ENCODE measurements at regions not wholly inside any gene's neighbourhood (a gene's known extent, or its start where the extent isn't known, plus 50 kb on each side); places are given as distances from the start of the nearest gene placed in this dataset.

DNA sequence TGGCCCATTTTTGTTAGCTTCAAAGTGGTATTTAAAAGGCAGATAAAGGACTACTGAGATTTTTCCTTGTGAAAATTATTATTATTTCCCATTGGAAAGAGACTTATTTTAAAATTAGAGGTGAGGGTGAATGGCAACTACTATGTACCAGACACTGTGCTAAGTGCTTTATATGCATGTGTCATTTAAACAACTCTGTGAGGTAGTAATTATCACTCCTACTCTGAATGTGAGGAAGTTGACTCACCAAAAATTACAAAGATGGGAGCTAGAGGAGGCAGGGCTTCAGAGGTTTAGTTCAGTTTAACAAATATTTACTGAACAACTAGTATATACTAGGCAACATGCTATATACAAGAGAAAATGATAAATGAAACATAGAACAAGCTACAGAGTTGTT, 78.2 kb downstream of the MSL3 start:
- no peak for DNase-seq
- H3K27ac Mint-ChIP-seq: no peak overlapping the region
- no peak overlapping the region for H3K4me3 Mint-ChIP-seq
- peaks cover 0 to 1% of the 10 kb centered on the region in 2 donors for H3K9me3 Mint-ChIP-seq
- peak; percentile 59 to 76 for ATAC-seq (replicated peaks in 1 of 2)
- no peaks in the 10 kb centered on the region for H3K4me1 Mint-ChIP-seq (ENCODE audit: low read depth)
- H3K36me3 Mint-ChIP-seq (ENCODE audit: insufficient read depth in 2 of 2): no peaks in the 10 kb centered on the region
- peaks cover 10% of the 10 kb centered on the region for H3K27me3 Mint-ChIP-seq (ENCODE audit: low read depth)

DNA sequence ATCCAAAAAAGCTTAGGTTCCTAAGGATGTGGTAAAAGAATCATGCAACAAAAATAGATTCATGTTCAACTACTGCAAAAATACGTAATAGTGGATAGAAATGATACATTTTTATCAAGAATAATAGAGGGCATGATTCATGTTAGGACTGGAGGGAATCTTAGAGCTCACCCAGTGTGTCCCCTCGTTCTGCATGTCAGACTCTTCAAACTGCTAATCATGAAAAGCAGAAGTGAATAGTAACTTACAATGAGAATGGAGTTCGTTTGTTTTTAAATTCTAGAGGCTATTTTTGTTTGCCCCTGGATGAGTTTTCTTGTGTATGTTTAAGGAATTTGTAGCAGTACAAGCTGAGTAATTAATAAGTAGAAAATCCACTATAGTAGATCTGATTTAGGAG, 79.4 kb downstream of the MSL3 start:
- Mint-ChIP-seq H3K27me3 (ENCODE audit: low read depth) (no peaks in the 10 kb centered on the region), H3K27ac (no peak overlapping the region), H3K4me1 (ENCODE audit: low read depth) (no peaks in the 10 kb centered on the region), H3K36me3 (ENCODE audit: insufficient read depth in 2 of 2) (no peaks in the 10 kb centered on the region), H3K9me3 (peaks cover 0 to 1% of the 10 kb centered on the region in 2 donors), H3K4me3 (no peak overlapping the region)
- no peak for DNase-seq
- no peak for ATAC-seq (replicated peaks in 1 of 2)

DNA sequence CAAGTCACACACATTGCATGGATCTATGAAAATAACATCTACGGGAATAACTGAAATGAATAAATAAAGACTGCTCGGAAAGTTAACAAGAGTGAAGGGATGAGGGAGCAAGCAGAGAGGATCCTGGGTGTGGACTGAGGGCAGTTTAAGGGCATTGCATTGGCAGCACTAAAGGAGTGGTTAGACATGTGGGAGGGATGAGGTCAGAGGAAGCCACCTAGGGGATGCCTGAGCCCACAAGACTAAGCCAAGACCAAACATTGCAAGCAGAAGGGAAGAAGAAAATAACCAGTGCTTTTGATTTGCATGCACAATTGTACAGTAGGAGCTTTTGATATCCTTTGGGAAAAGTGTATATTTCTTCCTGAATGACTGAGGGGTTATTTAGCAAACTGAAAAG, 106.1 kb downstream of the MSL3 start:
- no peak for DNase-seq
- Mint-ChIP-seq H3K27ac (no peak overlapping the region), H3K36me3 (ENCODE audit: insufficient read depth in 2 of 2) (no peaks in the 10 kb centered on the region), H3K4me3 (no peak overlapping the region), H3K27me3 (ENCODE audit: low read depth) (no peaks in the 10 kb centered on the region), H3K9me3 (no peaks in the 10 kb centered on the region), H3K4me1 (ENCODE audit: low read depth) (peaks cover 6% of the 10 kb centered on the region)
- ATAC-seq (replicated peaks in 1 of 2): no peak

DNA sequence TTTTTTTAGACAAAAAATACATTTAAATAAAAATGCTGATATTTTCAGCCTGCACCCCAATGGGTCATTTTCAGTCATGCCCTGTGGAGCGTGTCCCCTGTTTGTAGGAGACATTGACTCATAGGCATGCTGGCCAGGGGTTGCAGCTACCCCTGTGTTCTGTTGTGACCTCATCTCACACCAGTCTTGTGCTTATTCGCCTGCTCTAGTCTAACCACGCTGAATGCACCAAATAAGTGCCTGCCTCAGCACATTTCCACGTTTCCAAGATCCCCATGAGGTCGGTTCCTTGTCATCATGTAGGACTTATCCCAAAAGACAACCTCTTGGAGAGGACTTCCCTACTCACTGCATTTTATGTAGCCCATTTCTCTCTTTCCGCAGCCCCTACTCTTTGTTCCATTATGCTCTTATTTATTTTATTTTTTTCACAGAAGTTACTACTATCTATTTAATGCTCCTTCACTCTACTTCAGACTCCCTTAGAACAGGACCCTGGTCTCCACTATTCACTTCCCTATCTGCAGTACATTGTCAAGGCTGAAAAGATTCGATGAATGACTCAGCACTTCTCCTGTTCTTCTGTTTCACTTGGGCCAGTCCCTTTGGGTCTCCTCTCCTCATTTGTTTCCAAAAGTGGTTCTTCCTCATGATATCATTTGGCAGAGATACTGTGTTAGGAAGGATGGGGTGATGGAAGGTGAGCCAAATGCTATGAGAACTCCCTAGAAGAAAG, 109.7 kb downstream of the MSL3 start:
- Mint-ChIP-seq H3K36me3 (ENCODE audit: insufficient read depth in 2 of 2) (no peaks in the 10 kb centered on the region), H3K27me3 (ENCODE audit: low read depth) (peaks cover 5% of the 10 kb centered on the region), H3K27ac (no peak overlapping the region), H3K4me3 (no peak overlapping the region), H3K4me1 (ENCODE audit: low read depth) (peaks cover 6% of the 10 kb centered on the region), H3K9me3 (no peaks in the 10 kb centered on the region)
- DNase-seq (no peak), ATAC-seq (replicated peaks in 1 of 2) (no peak)

DNA sequence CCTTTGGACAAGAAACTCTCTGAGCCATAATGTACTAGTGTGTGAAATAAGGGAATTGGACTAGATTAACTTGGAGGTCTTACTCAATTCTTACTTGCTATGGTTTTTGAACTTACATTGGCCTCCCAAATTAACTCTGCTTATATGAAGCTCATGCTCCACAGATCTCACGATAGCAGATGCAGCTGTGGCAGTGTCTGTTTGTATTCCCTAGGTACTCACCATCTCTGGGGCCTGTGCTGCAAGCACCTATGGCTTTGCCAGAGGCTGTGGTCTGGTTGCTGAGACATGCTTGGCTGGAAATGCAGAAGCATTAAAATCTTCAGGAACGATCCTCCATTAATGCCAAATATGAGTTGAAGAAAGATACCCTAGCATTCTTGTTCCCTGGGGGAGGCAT, 112.8 kb downstream of the MSL3 start:
- no peaks in the 10 kb centered on the region for H3K4me1 Mint-ChIP-seq (ENCODE audit: low read depth)
- no peak for DNase-seq
- H3K36me3 Mint-ChIP-seq (ENCODE audit: insufficient read depth in 2 of 2): no peaks in the 10 kb centered on the region
- H3K9me3 Mint-ChIP-seq: no peaks in the 10 kb centered on the region
- H3K27ac Mint-ChIP-seq: no peak overlapping the region
- H3K4me3 Mint-ChIP-seq: no peak overlapping the region
- ATAC-seq (replicated peaks in 1 of 2): no peak
- H3K27me3 Mint-ChIP-seq (ENCODE audit: low read depth): peaks cover 5% of the 10 kb centered on the region

DNA sequence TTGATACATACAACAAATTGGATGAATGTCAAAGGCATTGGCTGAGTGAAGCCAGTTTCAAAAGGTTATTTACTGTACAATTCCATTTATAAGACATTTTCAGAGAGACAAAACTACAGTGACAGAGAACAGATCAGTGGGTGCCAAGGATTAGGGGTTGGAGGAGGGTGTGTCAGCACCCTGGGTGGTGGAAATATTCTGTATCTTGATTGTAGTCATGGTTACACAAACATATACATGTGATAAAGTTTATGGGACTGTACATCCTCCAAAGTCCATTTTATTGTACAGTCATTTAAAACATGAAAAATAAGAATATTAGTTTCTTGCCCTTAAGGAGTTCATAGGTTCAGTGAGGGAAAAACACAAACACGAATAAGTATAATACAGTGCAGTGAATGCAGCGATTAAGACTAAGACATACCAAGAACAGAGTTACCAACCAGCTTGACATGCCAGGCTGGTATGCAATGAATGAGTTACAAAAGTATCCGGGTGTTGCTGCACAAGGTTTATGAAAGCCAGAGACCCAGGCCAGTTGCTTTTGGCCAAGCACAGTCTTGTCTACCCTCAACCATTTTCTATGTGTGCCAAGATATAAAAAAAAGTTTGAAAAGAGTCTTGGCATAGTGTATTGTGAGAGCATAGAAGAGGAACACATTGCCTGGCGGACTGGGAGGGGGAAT, 123.6 kb downstream of the MSL3 start:
- no peaks in the 10 kb centered on the region for H3K4me1 Mint-ChIP-seq (ENCODE audit: low read depth)
- no peaks in the 10 kb centered on the region for H3K36me3 Mint-ChIP-seq (ENCODE audit: insufficient read depth in 2 of 2)
- no peaks in the 10 kb centered on the region for H3K9me3 Mint-ChIP-seq
- ATAC-seq (replicated peaks in 1 of 2) (no peak), DNase-seq (no peak)
- no peak overlapping the region for H3K4me3 Mint-ChIP-seq
- no peaks in the 10 kb centered on the region for H3K27me3 Mint-ChIP-seq (ENCODE audit: low read depth)
- H3K27ac Mint-ChIP-seq: no peak overlapping the region

DNA sequence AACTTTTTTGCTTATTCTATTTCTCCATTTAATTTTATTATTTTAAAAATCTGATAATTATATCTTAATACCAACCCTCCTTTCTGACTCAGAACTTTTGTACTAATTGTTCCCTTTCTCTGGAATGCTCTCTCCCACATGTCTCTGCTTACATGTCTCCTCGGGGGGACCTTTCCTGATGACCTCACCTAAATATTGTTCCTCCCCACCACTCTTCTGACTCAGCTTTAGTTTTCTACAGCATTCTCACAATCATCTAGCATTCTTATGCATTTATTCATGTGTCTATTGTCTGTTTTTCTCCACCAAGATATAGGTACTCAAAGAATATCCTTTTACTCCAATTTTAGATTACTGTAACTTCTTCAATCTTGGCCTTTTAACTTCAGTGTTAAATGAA, 128.7 kb downstream of the MSL3 start:
- DNase-seq (no peak), ATAC-seq (replicated peaks in 1 of 2) (no peak)
- Mint-ChIP-seq H3K4me1 (ENCODE audit: low read depth) (no peaks in the 10 kb centered on the region), H3K27ac (no peak overlapping the region), H3K9me3 (no peaks in the 10 kb centered on the region), H3K4me3 (no peak overlapping the region), H3K27me3 (ENCODE audit: low read depth) (no peaks in the 10 kb centered on the region), H3K36me3 (ENCODE audit: insufficient read depth in 2 of 2) (no peaks in the 10 kb centered on the region)

DNA sequence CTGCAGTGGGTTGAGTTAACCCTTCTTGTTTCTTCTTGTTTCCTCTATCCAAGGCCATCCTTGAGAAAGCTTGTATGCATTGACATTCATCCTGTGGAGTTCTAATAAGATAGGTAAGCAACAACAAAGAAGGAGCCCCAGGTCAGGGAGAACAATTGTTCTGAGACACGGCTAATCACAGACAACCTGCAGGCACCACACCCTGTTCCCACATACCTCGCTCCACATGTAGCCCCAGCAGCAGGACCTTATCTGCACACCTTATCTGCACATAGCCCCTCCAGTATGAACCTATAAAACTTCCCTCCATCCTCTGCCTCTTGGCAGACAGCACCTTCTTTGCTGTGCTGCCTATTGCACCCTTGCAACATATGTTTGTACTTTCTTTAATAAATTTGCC, 129.1 kb downstream of the MSL3 start:
- H3K36me3 Mint-ChIP-seq (ENCODE audit: insufficient read depth in 2 of 2): no peaks in the 10 kb centered on the region
- no peaks in the 10 kb centered on the region for H3K27me3 Mint-ChIP-seq (ENCODE audit: low read depth)
- no peak for ATAC-seq (replicated peaks in 1 of 2)
- no peak overlapping the region for H3K27ac Mint-ChIP-seq
- H3K9me3 Mint-ChIP-seq: no peaks in the 10 kb centered on the region
- DNase-seq: no peak
- no peaks in the 10 kb centered on the region for H3K4me1 Mint-ChIP-seq (ENCODE audit: low read depth)
- H3K4me3 Mint-ChIP-seq: no peak overlapping the region

DNA sequence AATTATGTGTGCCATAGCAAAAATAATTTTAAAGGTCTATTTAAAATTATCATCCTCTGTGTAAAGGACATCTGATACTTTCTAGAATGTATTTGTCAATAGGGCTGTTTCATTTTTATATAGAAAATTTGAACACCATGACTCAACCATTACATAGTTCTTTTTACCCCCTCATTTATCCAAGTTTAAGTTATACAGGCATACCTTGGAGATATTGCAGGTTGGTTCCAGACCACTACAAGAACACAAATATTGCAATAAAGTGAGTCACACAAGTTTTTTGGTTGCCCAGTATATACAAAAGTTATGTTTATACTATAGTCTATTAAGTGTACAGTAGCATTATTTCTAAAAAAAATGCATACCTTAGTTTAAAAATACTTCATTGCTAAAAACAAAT, 130.4 kb downstream of the MSL3 start:
- no peak overlapping the region for H3K4me3 Mint-ChIP-seq
- H3K27me3 Mint-ChIP-seq (ENCODE audit: low read depth): no peaks in the 10 kb centered on the region
- H3K4me1 Mint-ChIP-seq (ENCODE audit: low read depth): no peaks in the 10 kb centered on the region
- ATAC-seq (replicated peaks in 1 of 2) (no peak), DNase-seq (no peak)
- H3K36me3 Mint-ChIP-seq (ENCODE audit: insufficient read depth in 2 of 2): no peaks in the 10 kb centered on the region
- no peaks in the 10 kb centered on the region for H3K9me3 Mint-ChIP-seq
- no peak overlapping the region for H3K27ac Mint-ChIP-seq

DNA sequence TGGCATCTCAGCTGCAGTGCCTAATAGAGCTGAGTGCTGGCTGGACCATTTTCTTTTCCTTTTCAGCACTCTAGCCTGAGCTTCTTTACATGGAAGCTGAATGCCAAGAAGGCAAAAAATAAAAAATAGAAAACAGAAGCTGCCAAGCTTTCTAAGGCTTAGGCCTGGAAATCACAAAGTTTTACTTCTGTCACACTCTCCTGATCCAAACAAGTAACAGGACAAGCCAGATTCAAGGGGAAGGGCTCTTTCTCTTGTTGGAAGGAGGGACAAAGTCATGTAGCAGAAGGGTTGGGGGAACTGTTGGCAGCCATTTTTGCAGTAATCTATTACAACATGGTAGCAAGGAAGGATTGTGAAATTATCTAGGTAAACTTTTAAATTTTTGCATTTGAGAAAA, 131.8 kb downstream of the MSL3 start:
- H3K27me3 Mint-ChIP-seq (ENCODE audit: low read depth): peaks cover 5% of the 10 kb centered on the region
- H3K9me3 Mint-ChIP-seq: peaks cover 0 to 1% of the 10 kb centered on the region in 2 donors
- H3K4me1 Mint-ChIP-seq (ENCODE audit: low read depth): no peaks in the 10 kb centered on the region
- no peak for DNase-seq
- no peak overlapping the region for H3K27ac Mint-ChIP-seq
- no peak overlapping the region for H3K4me3 Mint-ChIP-seq
- ATAC-seq (replicated peaks in 1 of 2): no peak
- H3K36me3 Mint-ChIP-seq (ENCODE audit: insufficient read depth in 2 of 2): no peaks in the 10 kb centered on the region

DNA sequence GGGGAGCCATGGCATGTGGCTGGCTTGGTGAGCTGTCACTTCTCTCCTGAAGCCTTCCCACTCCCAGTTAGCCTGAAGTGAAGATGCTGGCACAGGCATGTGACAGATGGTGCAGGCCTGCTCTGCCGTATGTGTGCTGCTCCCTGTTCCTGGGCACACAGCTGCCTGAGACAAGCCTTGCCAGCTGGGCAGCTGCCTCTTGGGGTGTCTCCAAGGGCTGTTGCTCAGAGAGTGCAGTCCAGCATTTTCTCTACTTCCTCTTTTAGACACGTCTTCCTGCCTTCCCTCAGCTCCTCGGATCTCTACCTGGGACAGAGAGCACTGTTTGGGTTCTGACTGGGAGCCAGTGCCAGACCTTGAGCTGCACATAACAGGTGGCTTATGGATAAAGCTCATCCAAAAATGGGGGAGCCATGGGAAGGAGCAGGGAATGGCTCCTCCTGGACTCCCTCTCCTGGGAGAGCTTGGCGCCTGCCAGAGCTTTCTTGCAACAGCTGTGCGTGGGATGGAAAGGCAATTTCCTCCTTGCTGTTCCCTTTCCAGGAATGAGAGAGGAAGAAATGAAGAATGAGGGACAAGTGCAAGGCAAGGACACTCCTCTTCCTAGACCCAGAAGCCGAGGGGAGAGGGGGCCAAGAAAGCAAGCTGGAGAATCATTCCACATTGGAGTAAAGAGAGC, 132.9 kb downstream of the MSL3 start:
- Mint-ChIP-seq H3K4me1 (ENCODE audit: low read depth) (no peaks in the 10 kb centered on the region), H3K27ac (no peak overlapping the region), H3K36me3 (ENCODE audit: insufficient read depth in 2 of 2) (no peaks in the 10 kb centered on the region), H3K27me3 (ENCODE audit: low read depth) (peaks cover 6% of the 10 kb centered on the region), H3K9me3 (peaks cover 0 to 1% of the 10 kb centered on the region in 2 donors), H3K4me3 (no peak overlapping the region)
- DNase-seq (no peak), ATAC-seq (replicated peaks in 1 of 2) (no peak)

DNA sequence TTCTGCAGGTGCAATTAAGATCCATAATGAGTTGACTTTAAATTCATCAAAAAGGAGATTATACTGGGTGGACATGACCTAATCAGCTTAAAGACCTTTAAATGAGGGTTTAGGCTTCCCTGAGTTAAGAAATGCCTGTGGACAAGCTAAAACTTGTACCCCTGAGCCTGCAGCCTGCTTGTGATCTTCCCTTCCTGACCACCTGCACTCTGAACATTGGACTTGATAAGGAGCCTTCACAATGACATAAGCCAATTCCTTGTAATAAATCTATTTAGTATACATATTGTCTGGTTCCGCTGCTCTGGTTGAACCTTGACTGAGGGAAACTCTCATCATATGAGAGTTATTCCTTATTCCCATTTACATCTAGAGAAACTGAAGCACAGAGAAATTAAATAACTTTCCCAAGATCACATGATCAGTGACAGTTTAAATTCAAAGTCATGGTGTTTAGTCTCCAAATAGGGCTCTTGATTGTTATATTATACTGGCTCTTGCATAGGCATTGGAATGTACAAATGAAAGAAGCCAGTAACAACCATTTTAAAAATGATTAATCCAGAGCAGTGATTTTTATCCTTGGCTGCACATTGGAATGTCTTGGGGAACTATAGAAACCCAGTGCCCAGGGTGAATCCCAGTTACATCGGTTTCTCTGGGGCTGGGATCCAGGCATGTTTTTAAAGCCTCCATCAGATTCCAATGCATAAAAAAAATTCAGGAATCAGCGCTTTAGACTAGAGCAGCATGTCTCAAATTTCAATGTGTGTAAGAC, 136.1 kb downstream of the MSL3 start:
- no peaks in the 10 kb centered on the region for H3K36me3 Mint-ChIP-seq (ENCODE audit: insufficient read depth in 2 of 2)
- H3K4me3 Mint-ChIP-seq: no peak overlapping the region
- DNase-seq (no peak), ATAC-seq (replicated peaks in 1 of 2) (no peak)
- H3K27me3 Mint-ChIP-seq (ENCODE audit: low read depth): peaks cover 12% of the 10 kb centered on the region
- no peaks in the 10 kb centered on the region for H3K4me1 Mint-ChIP-seq (ENCODE audit: low read depth)
- H3K9me3 Mint-ChIP-seq: peaks cover 0 to 1% of the 10 kb centered on the region in 2 donors
- no peak overlapping the region for H3K27ac Mint-ChIP-seq

DNA sequence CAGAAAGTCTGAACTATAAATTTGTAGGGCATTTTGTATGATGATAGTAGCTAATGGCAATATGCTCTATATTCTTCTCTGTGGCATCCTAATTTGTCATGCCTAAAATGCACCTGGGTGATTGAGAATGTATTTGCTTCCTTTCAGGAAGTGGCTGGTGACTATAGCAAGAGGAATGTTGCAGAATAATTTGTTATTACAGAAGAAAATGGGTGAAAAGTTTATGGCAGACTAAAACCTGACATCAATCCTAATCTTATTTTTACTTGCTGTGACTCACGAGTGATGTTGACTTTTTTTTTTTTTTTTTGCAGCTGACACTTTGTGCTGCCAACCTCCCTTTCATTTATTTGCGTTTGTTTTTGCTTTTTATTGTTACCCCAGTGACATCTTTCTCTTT, 141.1 kb downstream of the MSL3 start:
- peaks cover 16% of the 10 kb centered on the region for H3K27me3 Mint-ChIP-seq (ENCODE audit: low read depth)
- peaks cover 0 to 1% of the 10 kb centered on the region in 2 donors for H3K9me3 Mint-ChIP-seq
- no peaks in the 10 kb centered on the region for H3K4me1 Mint-ChIP-seq (ENCODE audit: low read depth)
- ATAC-seq (replicated peaks in 1 of 2): no peak
- H3K36me3 Mint-ChIP-seq (ENCODE audit: insufficient read depth in 2 of 2): no peaks in the 10 kb centered on the region
- H3K27ac Mint-ChIP-seq: no peak overlapping the region
- no peak overlapping the region for H3K4me3 Mint-ChIP-seq
- no peak for DNase-seq
